ENCODE measurements at regions not wholly inside any gene's neighbourhood (a gene's known extent, or its start where the extent isn't known, plus 50 kb on each side); places are given as distances from the start of the nearest gene placed in this dataset.

DNA sequence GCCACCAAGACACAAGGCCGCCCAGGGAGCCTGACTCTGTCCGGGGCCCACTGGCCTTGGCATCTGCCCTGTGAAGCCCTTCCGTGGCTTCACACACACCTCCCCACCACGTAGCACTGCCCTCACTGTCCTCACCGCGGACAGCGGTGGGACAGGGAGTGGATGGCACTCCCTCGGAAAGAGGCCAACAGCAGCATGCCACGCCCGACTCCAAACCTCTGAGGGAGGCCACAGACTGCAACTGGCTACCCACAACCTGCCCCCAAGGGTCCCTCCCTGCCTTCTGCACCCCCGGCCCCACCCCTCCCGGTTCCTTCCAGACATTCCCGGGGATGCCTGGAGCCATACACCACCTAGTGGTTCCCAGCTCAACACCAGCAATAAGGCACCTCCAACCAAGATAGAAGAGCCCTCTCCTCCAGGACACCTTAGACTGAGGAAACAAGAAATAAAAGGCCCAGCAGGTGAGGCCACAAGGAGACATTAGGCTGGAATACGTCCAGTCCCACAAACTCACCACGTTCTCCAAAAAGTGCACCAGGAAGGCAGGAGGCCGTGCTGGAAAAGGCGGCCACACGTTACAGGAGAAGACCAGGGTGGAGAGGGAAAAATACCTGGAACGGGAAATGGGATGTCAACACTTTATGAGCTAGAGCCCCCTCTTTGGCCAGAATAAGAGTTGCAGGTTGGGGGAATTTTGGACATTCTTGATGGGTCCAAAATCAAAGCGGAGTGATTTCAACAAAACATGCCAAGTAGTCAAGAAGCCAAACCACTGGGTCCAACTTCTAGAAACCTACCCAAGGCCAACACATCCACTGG, 310.0 kb downstream of the SOX9 start:
- no peak for DNase-seq

DNA sequence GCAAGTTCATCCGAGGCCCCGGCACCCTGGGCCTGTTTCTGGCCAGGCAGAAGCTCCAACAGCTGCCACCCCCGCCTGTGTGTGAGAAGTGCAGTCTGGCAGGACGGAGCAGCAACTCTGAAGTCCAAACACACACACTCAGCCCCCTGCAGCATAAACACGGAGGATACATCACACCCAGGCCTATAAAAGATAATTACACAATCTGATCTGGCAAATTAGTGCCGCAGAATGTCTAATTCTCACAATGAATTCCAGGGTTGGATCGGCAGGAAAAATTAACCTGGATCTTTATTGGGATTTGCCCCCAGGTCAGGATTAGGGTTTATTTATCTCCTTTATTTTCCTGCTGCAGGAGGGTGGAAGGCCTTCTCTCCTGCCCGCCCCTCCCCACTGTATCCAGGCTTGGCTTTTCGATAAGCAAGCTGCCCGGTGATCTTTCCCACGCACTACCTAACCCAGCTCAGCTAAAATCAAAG, 311.4 kb downstream of the SOX9 start:
- no peak for DNase-seq

DNA sequence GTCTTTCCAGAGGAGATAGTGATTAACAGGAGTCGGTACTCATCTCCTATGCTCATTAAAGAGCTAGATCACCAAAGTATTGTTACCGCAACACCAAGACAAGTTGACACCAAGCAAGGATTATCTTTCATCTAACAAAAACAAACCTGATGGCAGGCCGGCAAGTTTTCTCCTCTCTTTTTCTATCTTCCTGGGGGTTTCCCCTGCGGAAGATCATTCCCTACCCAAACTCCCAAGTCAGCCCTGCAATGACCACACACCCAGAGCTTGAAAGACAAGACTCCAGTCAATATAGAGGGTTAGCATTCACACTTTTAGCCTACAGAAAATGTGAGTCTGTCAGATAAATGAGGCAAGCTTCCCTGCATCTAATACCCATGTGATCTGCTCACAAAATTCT, 312.1 kb downstream of the SOX9 start:
- no peak for DNase-seq

DNA sequence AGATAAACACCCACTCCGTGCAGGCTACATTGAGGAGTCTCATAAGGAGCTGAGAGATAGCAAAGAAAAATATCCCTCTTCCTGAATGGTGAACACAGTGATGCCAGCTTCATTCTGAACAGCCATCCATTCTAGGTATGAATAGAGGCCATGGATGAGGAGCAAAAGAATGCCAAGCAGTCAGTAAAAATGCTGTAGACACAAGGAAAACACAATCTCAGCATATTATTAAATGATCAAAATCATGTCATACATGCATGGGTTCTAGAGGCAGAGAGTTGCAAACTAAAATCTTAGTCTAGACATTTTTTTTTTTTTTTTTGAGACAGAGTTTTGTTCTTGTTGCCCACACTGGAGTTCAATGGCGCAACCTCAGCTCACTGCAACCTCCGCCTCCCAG, 313.0 kb downstream of the SOX9 start:
- DNase-seq: no peak

DNA sequence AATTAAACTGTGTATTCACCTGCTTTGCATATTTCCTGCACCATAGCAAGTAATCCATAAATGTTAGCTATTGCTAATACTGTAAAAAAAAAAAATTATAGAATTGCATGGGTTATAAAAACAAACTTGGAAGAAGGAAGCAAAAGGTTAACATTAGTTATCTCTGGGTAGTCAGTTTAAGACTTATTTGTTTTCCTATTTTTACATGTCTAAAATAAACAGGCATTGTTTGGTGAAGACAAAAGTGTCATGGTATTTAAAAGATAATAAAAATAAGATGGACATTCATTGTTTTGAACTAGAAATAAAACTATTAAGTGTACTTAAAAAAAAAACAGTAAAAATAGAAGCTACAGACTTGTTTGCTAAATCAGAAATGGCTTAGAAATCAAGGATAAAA, 313.8 kb downstream of the SOX9 start:
- DNase-seq: no peak

DNA sequence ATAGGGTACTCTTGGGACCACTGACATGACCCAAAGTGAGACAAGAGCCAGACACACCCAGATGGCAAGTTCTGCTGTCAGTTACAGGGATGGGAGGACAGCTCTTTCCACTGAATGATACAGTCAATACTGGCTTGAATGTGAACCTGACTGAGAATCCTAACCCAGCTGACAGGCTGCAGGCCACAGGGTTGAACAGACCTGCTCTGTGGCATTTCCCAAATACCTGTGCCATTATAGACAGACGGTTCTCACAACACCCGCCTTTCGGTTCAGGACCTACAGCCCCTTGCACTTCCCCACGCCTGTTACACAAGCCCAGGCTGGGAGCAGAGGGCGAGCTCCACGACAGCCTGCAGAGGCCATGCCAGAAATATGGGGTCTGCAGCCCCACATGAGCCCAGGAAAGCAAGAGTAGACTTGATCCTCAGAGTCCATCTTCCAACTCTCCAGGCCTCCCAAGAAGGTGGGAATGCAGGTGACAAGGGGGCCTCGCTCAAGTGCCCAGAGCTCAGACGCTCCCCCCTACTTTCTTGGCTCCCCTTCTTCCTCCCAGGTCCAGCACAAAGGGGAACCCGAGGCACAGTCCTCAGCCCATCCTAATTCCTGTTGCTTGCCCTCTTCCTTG, 314.3 kb downstream of the SOX9 start:
- no peak for DNase-seq

DNA sequence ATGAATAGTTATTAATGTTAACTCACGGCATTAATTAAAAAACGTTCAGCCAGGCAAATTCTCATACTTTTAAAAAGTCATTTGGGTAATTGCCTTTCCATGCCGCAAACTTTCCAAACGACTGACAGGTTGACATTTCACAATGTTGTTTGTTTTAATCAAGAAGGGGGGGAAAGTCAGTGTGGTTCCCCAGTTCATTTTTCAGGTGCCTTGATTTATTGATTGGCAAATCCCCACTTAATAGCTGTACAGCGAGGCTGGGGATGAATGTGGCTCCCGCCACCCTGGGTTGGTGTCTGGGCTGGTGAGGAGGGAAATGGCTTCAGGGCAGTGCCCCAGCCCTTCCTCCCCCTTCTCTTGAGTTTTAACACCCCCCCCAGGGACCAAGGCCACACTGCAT, 318.0 kb downstream of the SOX9 start:
- no peak for DNase-seq

DNA sequence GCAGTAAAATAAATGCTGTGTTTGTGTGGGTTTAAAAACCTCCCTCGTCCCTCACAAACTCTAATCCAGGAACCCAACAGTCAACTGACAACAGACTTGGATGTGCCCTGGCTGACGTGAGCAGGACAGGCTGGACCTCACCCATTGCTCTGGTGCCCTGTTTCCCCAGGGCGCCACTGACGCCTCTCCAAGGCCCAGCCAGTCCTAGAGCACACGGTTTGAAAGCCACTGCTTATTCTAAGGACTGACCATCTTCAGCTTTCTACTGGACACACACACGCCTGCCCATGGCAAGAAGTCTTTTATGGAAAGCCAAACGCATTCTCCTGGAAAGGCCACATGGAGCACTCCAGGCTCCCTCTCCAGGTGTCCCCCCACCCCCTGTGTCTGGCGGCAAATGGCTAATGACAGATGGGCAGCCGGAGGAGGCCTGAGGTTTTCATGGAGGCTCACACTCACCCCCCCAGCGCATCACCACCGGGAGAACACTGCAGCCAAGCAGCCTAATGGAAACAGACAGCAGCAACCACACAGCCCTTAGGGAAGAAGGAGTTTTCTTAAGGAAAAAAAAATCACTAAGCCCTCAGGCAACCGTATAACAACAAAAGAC, 319.2 kb downstream of the SOX9 start:
- DNase-seq: no peak

DNA sequence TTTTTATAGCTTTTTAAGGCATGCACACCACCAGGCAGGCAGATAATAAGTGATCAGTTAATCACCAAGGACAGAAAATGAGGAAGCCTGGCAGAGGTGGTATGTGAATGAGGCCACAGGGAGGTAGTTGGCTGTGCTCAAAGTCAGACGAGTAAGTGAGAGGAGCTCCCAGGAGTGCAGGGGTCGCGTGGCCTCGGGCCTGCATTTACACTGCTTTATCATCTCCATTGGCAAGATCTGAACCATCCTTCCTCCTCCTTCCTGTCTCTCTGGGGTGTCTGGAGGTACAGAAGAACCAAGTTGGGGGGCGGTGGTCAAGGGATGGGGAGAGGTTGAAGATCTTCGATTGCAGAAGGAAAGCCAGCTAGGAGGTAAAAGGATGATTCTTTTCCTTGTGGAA, 320.1 kb downstream of the SOX9 start:
- no peak for DNase-seq

DNA sequence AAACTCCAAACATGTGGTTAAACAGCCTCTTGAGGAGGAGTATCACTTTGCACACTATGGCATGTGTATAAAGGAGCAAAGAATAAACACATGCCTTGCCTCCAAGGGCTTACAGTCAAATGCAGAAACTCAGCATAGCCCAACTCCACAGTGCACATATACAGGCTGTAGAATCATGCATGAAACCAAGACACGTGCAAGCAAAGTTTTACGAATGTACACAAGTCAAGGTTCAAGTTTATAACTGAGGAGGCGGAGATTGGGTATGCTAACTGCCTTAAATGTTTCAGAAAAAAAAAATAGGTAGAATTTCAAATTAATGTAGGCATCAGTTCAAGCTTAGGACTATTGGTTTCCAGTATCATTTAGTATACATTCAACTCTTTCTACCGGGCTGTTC, 321.1 kb downstream of the SOX9 start:
- DNase-seq: no peak

DNA sequence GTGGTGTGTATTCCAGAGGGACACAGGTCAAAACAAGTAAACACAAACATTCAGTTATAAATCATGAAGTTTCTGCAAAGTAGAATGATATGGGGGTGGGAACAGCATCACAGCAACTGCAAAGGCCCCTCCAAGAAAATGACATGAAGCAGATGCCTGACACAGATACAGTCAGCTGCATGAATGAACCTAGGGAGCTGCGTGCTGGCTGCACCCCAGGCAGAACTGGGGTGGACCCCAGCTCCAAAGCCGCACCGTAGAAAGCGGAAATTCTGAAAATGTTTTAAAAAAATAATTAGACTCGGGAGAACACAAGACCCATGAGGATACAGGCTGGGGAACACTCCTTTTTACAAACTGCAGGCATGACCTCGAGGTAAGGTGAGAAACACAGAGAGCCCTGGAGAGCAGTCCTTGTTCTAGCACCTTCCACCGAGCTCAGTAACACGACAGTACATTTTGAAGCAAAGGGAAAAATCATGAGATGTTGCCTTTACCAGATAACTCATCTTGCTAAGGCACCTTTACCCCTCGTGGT, 323.8 kb downstream of the SOX9 start:
- no peak for DNase-seq

DNA sequence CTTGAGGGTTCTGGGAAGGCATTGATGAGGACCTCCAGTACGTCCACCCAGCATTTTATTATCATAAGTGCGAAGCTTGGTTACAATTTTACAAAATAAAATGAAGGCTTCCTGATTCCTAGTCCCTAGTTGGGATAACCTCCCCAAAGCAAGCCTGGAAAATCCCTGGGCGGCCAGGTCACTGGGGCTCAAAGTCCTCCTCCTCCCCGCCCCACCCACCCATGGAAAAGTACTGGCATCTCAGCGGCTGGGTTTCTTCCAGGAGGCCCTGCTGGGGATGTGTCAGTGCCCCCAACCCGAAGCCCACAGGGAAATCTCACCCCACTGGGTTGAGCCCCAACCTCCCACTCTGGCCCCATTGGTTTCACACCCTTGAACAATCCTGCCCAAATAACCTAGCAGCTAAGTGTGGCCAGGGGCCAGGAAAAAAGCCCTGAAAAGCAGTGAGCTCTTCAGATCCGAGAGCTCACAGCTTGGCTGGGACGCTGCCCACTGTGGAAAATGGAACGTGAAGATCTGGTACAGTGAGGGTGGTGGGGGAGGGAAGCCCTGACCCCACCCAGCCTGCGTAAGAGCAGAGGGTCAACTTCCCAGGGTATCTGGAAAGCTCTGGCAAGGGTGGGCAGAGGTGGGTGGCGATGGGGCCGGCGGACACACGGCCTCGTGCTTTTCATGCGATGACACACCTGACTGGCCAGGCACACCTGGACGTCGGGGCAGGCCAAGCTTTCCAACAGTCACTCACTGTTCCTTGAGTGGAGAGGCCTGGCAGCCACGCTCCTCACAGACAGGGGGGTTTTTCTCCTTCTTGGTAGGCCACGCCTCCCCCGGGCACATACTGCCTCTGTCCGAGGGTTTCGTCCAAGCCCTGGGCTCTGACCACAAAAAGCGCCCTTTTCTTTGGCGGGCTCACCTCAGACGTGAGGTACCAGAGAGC, 324.5 kb downstream of the SOX9 start:
- no peak for DNase-seq

DNA sequence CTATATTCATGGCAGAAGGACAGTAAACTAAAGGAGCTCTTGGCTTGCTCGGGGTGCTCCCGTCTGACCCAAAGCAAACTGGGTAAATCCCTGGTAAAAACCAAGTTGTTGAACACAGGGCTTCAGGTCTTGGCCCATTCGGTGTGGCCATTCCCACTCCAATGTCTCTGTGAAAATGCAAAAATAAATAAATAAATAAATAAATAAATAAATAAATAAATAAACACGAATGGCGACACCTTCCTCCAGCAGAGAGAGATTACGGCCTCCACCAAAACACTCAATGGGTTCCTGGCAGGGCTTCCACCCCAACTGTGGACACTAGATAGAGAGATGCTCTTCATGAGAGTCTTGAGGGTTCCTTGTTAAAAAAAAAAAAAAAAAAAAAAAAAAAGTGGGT, 325.3 kb downstream of the SOX9 start:
- no peak for DNase-seq

DNA sequence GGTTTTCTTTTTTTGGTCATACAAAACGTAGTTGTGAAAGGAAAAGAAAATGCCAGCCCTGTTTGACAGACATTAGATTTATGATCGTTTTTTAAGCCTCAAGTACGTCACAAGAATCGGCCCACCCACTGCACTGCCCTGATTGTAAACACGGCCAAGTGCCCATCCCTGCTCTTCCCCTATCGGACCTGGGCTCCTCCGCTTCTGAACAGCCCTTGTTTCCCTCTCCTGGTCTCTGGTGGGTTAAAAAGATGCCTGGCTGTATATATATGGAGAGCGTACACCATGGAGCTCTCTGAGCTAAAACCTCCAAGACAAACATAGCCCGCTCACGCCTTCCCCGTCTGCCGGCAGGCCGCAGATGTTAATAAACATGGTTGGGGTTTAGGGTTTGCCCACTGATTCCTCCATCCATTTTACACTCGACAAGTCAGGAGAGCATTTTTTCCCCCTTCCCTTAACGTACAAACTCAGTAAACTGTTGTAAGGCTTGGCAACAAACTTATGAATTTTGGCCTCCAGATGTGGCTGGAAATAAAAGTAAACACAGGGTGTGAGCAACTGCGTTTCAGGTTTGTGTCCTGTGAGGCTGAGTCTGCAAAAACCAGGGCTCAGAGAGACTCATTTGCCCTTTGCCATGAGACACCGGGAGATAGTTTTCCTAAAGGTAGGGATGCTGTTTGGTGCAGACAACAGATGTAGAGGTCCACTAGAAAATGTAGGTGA, 325.9 kb downstream of the SOX9 start:
- no peak for DNase-seq

DNA sequence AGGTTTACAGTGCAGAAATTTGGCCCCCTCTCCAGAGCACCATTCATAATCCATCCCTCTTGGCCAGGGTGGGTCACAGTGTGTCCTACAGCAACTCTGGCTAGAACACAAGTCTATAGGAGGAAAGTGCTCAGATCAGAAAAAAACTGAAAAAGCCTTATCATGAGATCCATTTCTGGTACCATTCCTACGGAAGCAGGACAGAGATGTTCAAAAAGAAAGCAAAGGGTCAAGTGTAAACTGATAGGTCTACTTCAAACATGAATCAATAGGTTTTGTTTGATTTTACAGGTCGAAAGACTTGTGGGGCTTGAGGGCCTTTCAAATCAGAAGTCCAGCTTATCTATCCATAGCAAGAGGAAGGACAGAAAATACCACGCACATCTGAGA, 326.4 kb downstream of the SOX9 start:
- DNase-seq: no peak

DNA sequence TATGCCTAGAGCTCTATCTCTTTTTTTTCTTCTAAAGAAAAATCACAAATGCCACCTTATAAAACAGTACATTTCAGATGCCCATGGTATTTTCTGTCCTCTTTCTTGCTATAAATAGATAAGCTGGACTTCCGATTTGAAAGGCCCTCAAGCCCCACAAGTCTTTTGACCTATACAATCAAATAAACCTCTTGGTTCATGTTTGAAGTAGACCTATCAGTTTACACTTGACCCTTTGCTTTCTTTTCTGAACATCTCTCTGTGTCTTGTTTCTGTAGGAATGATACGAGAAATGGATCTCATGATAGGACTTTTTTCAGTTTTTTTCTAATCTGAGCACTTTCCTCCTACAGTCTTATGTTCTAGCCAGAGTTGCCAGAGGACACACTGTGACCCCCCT, 327.2 kb downstream of the SOX9 start:
- no peak for DNase-seq

DNA sequence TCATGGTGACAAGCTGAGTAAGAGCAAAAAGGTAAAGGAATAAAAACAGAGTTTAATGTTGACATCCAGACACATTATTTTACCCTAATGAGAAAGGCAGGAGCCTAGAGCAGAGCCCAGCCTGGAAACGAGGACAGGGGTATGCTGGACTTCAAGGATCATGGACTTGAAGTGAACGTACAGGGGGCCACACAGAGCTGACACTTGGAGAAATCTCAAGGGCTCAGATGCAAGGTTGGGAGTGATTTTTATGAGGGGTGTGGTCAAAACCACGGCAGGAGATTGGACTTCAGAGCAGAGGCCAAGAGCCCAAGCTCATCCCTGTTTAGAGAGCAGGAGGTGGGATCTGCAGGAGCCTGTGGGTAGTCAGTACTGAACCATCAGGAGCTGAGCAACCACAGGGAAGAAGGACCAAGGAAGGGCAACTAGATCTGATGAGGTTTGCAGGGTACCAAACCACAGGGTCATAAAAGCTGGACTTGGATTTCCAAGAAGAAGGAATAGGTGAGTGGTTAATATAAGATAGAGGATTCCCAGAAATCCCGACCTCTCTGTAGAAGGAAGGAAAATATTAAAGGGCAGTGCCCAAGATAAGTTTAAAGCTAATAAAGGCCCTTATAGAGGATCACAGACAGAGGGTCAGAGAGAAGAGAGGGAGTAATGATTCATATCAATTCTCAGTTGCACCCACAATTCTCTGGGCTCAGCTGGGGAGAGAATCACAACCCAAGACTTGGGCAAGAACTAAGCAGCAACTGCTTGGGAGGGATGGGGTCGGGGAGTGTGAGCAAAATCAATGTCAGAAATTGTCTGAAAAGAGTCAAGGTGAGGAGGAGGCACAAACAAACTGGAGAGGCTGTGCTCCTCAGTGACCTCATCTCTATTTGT, 331.7 kb downstream of the SOX9 start:
- no peak for DNase-seq

DNA sequence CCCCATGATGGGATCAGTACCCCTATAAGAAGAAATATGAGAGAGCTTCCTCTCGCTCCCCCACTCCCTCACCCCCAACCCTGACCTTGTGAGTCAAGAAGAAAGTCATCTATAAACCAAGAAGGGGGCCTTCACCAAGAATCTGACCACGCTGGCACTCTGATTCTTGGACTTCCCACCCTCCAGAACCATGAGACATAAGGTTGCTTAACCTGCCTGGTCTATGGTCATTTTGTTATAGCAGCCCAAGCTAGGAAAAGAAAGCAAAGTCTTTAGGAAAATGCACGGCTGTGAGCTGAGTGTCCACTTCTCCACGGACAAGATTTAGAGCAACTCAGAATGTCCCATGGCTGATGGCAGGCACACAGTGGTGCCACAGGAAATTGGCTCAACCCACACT, 333.5 kb downstream of the SOX9 start:
- DNase-seq: no peak

DNA sequence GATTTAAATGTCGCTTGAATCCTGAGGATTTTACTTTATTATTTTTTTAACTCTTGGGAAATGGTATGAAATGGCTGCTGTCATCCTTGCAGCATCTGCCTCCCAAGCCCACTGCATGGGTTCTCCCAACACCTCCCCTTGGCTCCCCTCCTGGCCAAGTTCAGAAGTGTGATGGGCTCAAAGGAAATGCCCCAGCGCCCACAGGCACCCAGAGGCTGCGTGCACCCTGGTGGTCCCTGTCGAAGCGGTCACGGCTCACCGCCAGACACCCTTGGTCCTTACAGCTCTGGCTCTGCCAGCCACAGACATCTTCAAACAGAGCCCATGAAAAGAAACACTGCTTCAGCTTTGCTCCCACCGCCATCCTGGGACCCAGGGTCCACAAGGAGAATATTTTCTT, 334.7 kb downstream of the SOX9 start:
- DNase-seq: no peak

DNA sequence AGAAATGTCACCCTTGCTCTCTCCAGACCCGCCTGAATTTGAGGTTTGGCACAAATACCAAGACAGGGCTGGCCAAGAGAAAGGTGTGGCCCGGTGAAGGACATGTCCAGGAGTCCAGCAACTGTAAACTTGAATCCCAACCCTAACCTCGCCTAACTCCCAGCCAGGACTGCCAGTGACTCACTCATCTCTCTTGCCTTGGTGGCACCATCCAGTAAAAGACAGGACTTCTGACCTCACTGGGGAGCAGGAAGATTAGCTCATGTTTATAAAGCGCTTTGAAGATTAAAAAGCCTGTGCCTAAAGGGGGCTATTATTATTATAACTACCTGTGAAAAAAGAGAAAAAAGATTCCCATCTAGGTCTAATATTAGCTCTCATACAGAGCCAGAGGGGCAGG, 335.3 kb downstream of the SOX9 start:
- DNase-seq: no peak

DNA sequence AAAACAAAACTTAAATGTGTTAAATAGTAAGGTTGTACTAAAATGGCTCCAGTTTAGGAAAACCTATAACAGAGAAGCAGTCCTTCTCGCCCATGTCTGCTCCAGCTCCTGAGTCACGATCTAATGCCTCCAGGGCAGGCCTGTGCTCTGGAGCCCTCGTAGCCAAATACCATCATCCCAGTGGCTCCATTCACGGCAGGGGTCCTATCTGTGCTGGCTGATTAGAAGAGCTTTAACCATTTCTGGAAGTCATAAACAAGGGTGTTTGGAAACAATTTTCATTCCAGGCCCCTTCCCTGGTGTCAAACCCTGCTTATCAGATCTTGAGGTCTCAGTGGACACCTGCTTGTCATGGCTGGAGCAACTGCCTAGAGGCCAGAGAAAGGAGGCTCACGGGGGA, 336.9 kb downstream of the SOX9 start:
- no peak for DNase-seq

Measured in hematopoietic multipotent progenitor cell treated with erythropoietin and hydrocortisone succinate and interleukin-3 and kit ligand, for 6 days (in vitro differentiated cells).